OCI-LY3 (cell line): ENCODE measurements at regions not wholly inside any gene's neighbourhood (a gene's known extent, or its start where the extent isn't known, plus 50 kb on each side); places are given as distances from the start of the nearest gene placed in this dataset.

Experiments
- EZH2phosphoT487 ChIP-seq: fragments of 200-600 bp; shearing (Covaris generic); IDR thresholded peaks from 2 replicates; pipeline ENCODE4 v1.6.1; 2018; ENCODE audit warnings: antibody characterized with exemption, mixed run types, low read depth
- TF ChIP-seq, protein P1 (sequence below): fragments of 200-600, 300-600 bp; sonication (generic); IDR thresholded peaks from 2 replicates; pipeline ENCODE4 v1.5.1; 2014; ENCODE audit warnings: antibody characterized with exemption, low read length, low read depth

GRCh38 chr11:13841393-13841792, 121.1 kb upstream of the SPON1 start:
- TF ChIP-seq, protein P1, sequence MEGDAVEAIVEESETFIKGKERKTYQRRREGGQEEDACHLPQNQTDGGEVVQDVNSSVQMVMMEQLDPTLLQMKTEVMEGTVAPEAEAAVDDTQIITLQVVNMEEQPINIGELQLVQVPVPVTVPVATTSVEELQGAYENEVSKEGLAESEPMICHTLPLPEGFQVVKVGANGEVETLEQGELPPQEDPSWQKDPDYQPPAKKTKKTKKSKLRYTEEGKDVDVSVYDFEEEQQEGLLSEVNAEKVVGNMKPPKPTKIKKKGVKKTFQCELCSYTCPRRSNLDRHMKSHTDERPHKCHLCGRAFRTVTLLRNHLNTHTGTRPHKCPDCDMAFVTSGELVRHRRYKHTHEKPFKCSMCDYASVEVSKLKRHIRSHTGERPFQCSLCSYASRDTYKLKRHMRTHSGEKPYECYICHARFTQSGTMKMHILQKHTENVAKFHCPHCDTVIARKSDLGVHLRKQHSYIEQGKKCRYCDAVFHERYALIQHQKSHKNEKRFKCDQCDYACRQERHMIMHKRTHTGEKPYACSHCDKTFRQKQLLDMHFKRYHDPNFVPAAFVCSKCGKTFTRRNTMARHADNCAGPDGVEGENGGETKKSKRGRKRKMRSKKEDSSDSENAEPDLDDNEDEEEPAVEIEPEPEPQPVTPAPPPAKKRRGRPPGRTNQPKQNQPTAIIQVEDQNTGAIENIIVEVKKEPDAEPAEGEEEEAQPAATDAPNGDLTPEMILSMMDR, result no peak
- no peak for TF ChIP-seq EZH2phosphoT487
